B cell (primary cell): ENCODE measurements at regions not wholly inside any gene's neighbourhood (a gene's known extent, or its start where the extent isn't known, plus 50 kb on each side); places are given as distances from the start of the nearest gene placed in this dataset.

Source experiments
- ATAC-seq: fragments of 200-7000 bp; cut with Tn5 transposase; one replicate; pipeline ENCODE4 v1.10.0; 2021; ENCODE audit warnings: low read depth, mild to moderate bottlenecking, moderate number of reproducible peaks, moderate library complexity
- CTCF ChIA-PET: fragments of 350-600 bp; sonication (Branson Sonifier 250); formaldehyde crosslinking; loops from one replicate; lab custom pipeline; 2021; ENCODE audit warnings: antibody characterized with exemption, inconsistent platforms; lab: Charles Lee
- POLR2A ChIA-PET: fragments of 350-600 bp; sonication (Branson Sonifier 250); formaldehyde crosslinking; loops from one replicate; lab custom pipeline; 2021; ENCODE audit warnings: antibody characterized with exemption; lab: Charles Lee
- DNase-seq: peaks from one replicate; pipeline ENCODE4 v3.0.0; 2013
- H2AFZ ChIP-seq: 2 replicates; pipeline ENCODE4 v1.6.1; 2012; ENCODE audit warnings: mild to moderate bottlenecking, low read depth, low read length; ENCODE audit not compliant: insufficient read depth, poor library complexity, severe bottlenecking
- H3K27ac ChIP-seq, 2 donors: 1 replicate in 1 of 2; 2 replicates in 1 of 2; pipeline ENCODE4 v1.5.1; 2012 to 2013; ENCODE audit warnings: low read length in 2 of 2, mild to moderate bottlenecking in 2 of 2, moderate library complexity in 1 of 2
- H3K27me3 ChIP-seq, 4 experiments: fragments of 200-600 bp in 1 of 4; sonication (generic) in 1 of 4; replicated peaks in 1 of 4; 1 replicate in 2 of 4; 2 replicates in 2 of 4; pipeline versions ENCODE4 v1.6.1 to v1.7.0; 2013 to 2016; ENCODE audit warnings: low read length in 3 of 4, mild to moderate bottlenecking in 2 of 4, mixed read lengths in 1 of 4, moderate library complexity in 1 of 4; ENCODE audit not compliant: insufficient read depth in 4 of 4, control insufficient read depth in 3 of 4; ENCODE audit errors: control extremely low read depth in 1 of 4
- H3K36me3 ChIP-seq, 2 experiments: replicated peaks in 1 of 2; 1 replicate in 1 of 2; 2 replicates in 1 of 2; pipeline versions ENCODE4 v1.6.1 to v1.7.1; 2013; ENCODE audit warnings: low read length in 1 of 2; ENCODE audit not compliant: insufficient read depth in 2 of 2, control insufficient read depth in 1 of 2; ENCODE audit errors: control extremely low read depth in 1 of 2, extremely low read depth in 1 of 2
- H3K4me1 ChIP-seq, 2 donors: fragments of 200-600 bp in 1 of 2; sonication (generic) in 1 of 2; 1 replicate in 1 of 2; 2 replicates in 1 of 2; pipeline versions ENCODE4 v1.5.1 to v1.6.1; 2013 to 2017; ENCODE audit warnings: low read length in 2 of 2; ENCODE audit not compliant: control insufficient read depth in 2 of 2, insufficient read depth in 2 of 2
- H3K4me2 ChIP-seq: replicated peaks from 2 replicates; pipeline ENCODE3; 2012; ENCODE audit warnings: mild to moderate bottlenecking, low read depth, low read length; ENCODE audit not compliant: poor library complexity, severe bottlenecking
- H3K4me3 ChIP-seq, 5 experiments: fragments of 200-600 bp in 1 of 5; sonication (generic) in 1 of 5; 1 replicate in 3 of 5; 2 replicates in 2 of 5; pipeline versions ENCODE4 v1.5.1 to v1.7.0; 2011 to 2016; ENCODE audit warnings: low read length in 4 of 5, mild to moderate bottlenecking in 4 of 5, low read depth in 2 of 5, control low read depth in 1 of 5, moderate library complexity in 1 of 5; ENCODE audit not compliant: insufficient read depth in 1 of 5; ENCODE audit errors: control extremely low read depth in 1 of 5, extremely low read depth in 1 of 5
- H3K79me2 ChIP-seq: fragments of 200-600 bp; sonication (generic); one replicate; pipeline ENCODE4 v1.6.0; 2016; ENCODE audit warnings: low read length; ENCODE audit not compliant: control insufficient read depth, insufficient read depth
- H3K9ac ChIP-seq: fragments of 200-600 bp; sonication (generic); 2 replicates; pipeline ENCODE4 v1.6.1; 2017; ENCODE audit warnings: mild to moderate bottlenecking, low read length, moderate library complexity
- H3K9me3 ChIP-seq, 3 donors: one replicate each; pipeline versions ENCODE4 v1.6.1 to v1.7.1; 2013; ENCODE audit warnings: low read length in 2 of 3; ENCODE audit not compliant: control insufficient read depth in 2 of 3, insufficient read depth in 1 of 3; ENCODE audit errors: control extremely low read depth in 1 of 3
- H4K20me1 ChIP-seq: 2 replicates; pipeline ENCODE4 v1.6.0; 2012; ENCODE audit warnings: mild to moderate bottlenecking, low read length; ENCODE audit not compliant: insufficient read depth, control insufficient read depth, poor library complexity, severe bottlenecking
- H3K27ac Mint-ChIP-seq: one replicate; pipeline ENCODE4 v1.8.0; 2021; ENCODE audit warnings: mixed read lengths
- H3K27me3 Mint-ChIP-seq: one replicate; pipeline ENCODE4 v1.8.0; 2021; ENCODE audit warnings: mixed read lengths
- H3K4me1 Mint-ChIP-seq: one replicate; pipeline ENCODE4 v1.8.0; 2021; ENCODE audit warnings: mixed read lengths
- H3K4me3 Mint-ChIP-seq: one replicate; pipeline ENCODE4 v1.8.0; 2021; ENCODE audit warnings: mixed read lengths
- H3K9me3 Mint-ChIP-seq: one replicate; pipeline ENCODE4 v1.8.0; 2022; ENCODE audit warnings: mixed read lengths; ENCODE audit not compliant: insufficient read depth
- EZH2 ChIP-seq: IDR thresholded peaks from 2 replicates; pipeline ENCODE4 v1.6.1; 2012; ENCODE audit warnings: borderline replicate concordance, low read depth, mild to moderate bottlenecking, moderate library complexity, low read length; ENCODE audit not compliant: insufficient read depth, poor library complexity, severe bottlenecking
- WGBS: methylation state at CpG from one replicate; pipeline ENCODE4 v1.1.5; 2013; ENCODE audit warnings: missing lambda C conversion rate; ENCODE audit not compliant: insufficient coverage; 5-methylcytosine and 5-hydroxymethylcytosine counted together
- intact Hi-C: fragments of 100-400 bp; cut with micrococcal nuclease; formaldehyde crosslinking; loops from one replicate; pipeline ENCODE4 v1.10.0; 2022
- TF ChIP-seq, protein P1 (sequence below): fragments of 200-600 bp; IDR thresholded peaks from one replicate; pipeline ENCODE4 v1.8.0; 2022; ENCODE audit warnings: antibody characterized with exemption, mild to moderate bottlenecking

DNA sequence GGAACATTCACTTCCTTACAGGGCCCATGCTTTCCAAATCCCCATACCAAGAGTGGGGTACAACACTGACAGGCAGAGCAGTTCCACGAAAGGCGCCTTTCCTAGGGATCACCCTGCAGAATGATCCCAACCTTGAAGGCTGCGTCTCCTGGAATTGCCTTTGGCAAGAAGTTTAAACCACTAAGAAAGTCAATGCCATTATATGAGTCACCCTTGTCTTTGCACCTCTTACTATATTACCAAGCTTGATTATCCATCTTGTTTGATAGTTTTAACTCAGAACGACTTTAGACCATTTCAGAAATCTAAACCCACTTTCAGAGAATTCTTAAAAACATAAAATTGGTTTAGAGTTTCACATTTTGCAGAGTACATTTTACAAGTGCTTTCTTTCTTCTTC is 282.1 kb downstream of the ARHGAP12 start:
- ChIA-PET CTCF (no interaction called here), POLR2A (no interaction called here)
- TF ChIP-seq, protein P1, sequence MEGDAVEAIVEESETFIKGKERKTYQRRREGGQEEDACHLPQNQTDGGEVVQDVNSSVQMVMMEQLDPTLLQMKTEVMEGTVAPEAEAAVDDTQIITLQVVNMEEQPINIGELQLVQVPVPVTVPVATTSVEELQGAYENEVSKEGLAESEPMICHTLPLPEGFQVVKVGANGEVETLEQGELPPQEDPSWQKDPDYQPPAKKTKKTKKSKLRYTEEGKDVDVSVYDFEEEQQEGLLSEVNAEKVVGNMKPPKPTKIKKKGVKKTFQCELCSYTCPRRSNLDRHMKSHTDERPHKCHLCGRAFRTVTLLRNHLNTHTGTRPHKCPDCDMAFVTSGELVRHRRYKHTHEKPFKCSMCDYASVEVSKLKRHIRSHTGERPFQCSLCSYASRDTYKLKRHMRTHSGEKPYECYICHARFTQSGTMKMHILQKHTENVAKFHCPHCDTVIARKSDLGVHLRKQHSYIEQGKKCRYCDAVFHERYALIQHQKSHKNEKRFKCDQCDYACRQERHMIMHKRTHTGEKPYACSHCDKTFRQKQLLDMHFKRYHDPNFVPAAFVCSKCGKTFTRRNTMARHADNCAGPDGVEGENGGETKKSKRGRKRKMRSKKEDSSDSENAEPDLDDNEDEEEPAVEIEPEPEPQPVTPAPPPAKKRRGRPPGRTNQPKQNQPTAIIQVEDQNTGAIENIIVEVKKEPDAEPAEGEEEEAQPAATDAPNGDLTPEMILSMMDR: no peak
- TF ChIP-seq EZH2: no peak
- intact Hi-C loops: no loop called here
- H3K27me3 Mint-ChIP-seq: peaks cover 32% of the 10 kb centered on the region
- Histone ChIP-seq H4K20me1 (no peaks in the 10 kb centered on the region), H2AFZ (no peak overlapping the region), H3K4me1 (no peaks in the 10 kb centered on the region), H3K79me2 (no peaks in the 10 kb centered on the region), H3K9ac (no peak overlapping the region), H3K4me3 (no peak overlapping the region), H3K36me3 (no peaks in the 10 kb centered on the region), H3K9me3 (no peaks in the 10 kb centered on the region), H3K27me3 (no peaks in the 10 kb centered on the region), H3K4me2 (no peak overlapping the region), H3K27ac (no peak overlapping the region)
- DNase-seq (no peak), ATAC-seq (no peak)
- H3K9me3 Mint-ChIP-seq: no peaks in the 10 kb centered on the region
- no peaks in the 10 kb centered on the region for H3K4me1 Mint-ChIP-seq
- 100% methylated on average over 2 of the region's 4 CpGs for WGBS
- H3K27ac Mint-ChIP-seq: no peak overlapping the region
- no peak overlapping the region for H3K4me3 Mint-ChIP-seq

DNA sequence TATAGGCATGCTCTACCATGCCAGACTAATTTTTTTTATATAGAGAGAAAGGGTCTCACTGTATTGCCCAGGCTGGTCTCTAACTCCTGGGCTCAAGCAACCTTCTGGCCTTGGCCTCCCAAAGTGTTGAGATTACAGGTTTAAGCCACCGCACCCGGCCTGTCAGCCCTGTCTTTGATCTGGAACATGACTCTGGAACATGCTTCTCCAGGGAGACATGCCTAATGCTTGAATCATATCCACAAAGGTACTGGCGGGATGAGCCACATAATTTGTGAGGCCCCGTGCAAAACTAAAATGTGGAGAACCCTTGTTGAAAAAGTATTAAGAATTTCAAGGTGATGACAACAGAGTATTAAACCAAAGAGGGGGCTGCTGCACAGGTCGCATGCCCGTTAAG is 282.8 kb downstream of the ARHGAP12 start:
- Histone ChIP-seq H3K9me3 (no peaks in the 10 kb centered on the region), H3K36me3 (no peaks in the 10 kb centered on the region), H3K4me2 (no peak overlapping the region), H2AFZ (no peak overlapping the region), H3K4me1 (no peaks in the 10 kb centered on the region), H4K20me1 (no peaks in the 10 kb centered on the region), H3K9ac (no peak overlapping the region), H3K4me3 (no peak overlapping the region), H3K27ac (no peak overlapping the region), H3K27me3 (no peaks in the 10 kb centered on the region), H3K79me2 (no peaks in the 10 kb centered on the region)
- ATAC-seq: no peak
- no peak for TF ChIP-seq EZH2
- TF ChIP-seq, protein P1: no peak
- Mint-ChIP-seq H3K4me3 (no peak overlapping the region), H3K27me3 (peaks cover 29% of the 10 kb centered on the region), H3K9me3 (no peaks in the 10 kb centered on the region), H3K4me1 (no peaks in the 10 kb centered on the region), H3K27ac (no peak overlapping the region)
- WGBS: 94% methylated on average over 6 of the region's 6 CpGs
- POLR2A ChIA-PET: no interaction called here
- intact Hi-C loops: no loop called here
- DNase-seq: no peak
- CTCF ChIA-PET: no interaction called here
